Panc1 (cell line): ENCODE measurements at regions not wholly inside any gene's neighbourhood (a gene's known extent, or its start where the extent isn't known, plus 50 kb on each side); places are given as distances from the start of the nearest gene placed in this dataset.

ENCODE experiments used
- ATAC-seq: fragments of 200-7000 bp; cut with Tn5 transposase; 2 replicates; pipeline ENCODE4 v1.9.1; 2020; ENCODE audit warnings: mild to moderate bottlenecking, moderate library complexity
- BruUV-seq: library from RNA; stranded (reverse); fragments of 400-500 nt; replicated peaks from 2 replicates; lab custom pipeline; 2021; lab: Mats Ljungman, UMichigan
- CTCF ChIA-PET: fragments of 300-600 bp; sonication (Branson Sonifier 250); formaldehyde crosslinking; loops from one replicate; lab custom pipeline; 2022; ENCODE audit warnings: antibody characterized with exemption; lab: Charles Lee
- POLR2A ChIA-PET: fragments of 300-600 bp; sonication (Branson Sonifier 250); formaldehyde crosslinking; loops from one replicate; lab custom pipeline; 2022; ENCODE audit warnings: antibody characterized with exemption; lab: Charles Lee
- DNase-seq: peaks from one replicate; pipeline ENCODE4 v3.0.0-alpha.2; 2010; ENCODE audit warnings: low read depth, low spot score
- H3K27ac ChIP-seq: 2 replicates; pipeline ENCODE4 v1.5.1; 2011; ENCODE audit warnings: mild to moderate bottlenecking, low read length, inconsistent platforms
- H3K27me3 ChIP-seq: fragments of 200-500 bp; sonication (Bioruptor generic); 2 replicates; pipeline ENCODE4 v1.6.0; 2014; ENCODE audit warnings: low read length, inconsistent platforms; ENCODE audit not compliant: control insufficient read depth, insufficient read depth
- H3K36me3 ChIP-seq: fragments of 200-500 bp; sonication (Bioruptor generic); 2 replicates; pipeline ENCODE4 v1.5.1; 2014; ENCODE audit warnings: inconsistent platforms, mild to moderate bottlenecking, low read length, moderate library complexity; ENCODE audit not compliant: control insufficient read depth, insufficient read depth
- H3K4me1 ChIP-seq: 2 replicates; pipeline ENCODE4 v1.5.1; 2011; ENCODE audit warnings: inconsistent platforms, mild to moderate bottlenecking, low read length, moderate library complexity; ENCODE audit not compliant: control insufficient read depth, insufficient read depth
- H3K4me3 ChIP-seq, 2 experiments: 2 replicates each; pipeline ENCODE4 v1.5.1; 2011 to 2012; ENCODE audit warnings: low read depth in 2 of 2, low read length in 2 of 2, mild to moderate bottlenecking in 2 of 2, inconsistent platforms in 1 of 2, moderate library complexity in 1 of 2
- H3K9me3 ChIP-seq: fragments of 200-500 bp; sonication (Bioruptor generic); 2 replicates; pipeline ENCODE4 v1.5.1; 2014; ENCODE audit warnings: low read depth, mild to moderate bottlenecking, inconsistent platforms, low read length, moderate library complexity; ENCODE audit not compliant: control insufficient read depth, insufficient read depth
- CTCF ChIP-seq: fragments of 450-650 bp; IDR thresholded peaks from 2 replicates; pipeline ENCODE4 v1.5.1; 2017; ENCODE audit warnings: mild to moderate bottlenecking
- POLR2AphosphoS5 ChIP-seq: IDR thresholded peaks from 2 replicates; pipeline ENCODE4 v1.6.1; 2012; ENCODE audit warnings: mild to moderate bottlenecking, low read depth, low read length, moderate library complexity
- REST ChIP-seq, 2 experiments: IDR thresholded peaks; 2 replicates each; pipeline ENCODE4 v1.6.1; 2011 to 2012; ENCODE audit warnings: low read depth in 2 of 2, control low read depth in 1 of 2, low read length in 1 of 2, mild to moderate bottlenecking in 1 of 2, moderate library complexity in 1 of 2; ENCODE audit not compliant: insufficient read depth in 1 of 2
- SIN3A ChIP-seq: IDR thresholded peaks from 2 replicates; pipeline ENCODE4 v1.6.1; 2012; ENCODE audit warnings: low read depth, mild to moderate bottlenecking, low read length, moderate library complexity, borderline replicate concordance; ENCODE audit not compliant: insufficient read depth
- TCF7L2 ChIP-seq: IDR thresholded peaks from 2 replicates; pipeline ENCODE4 v1.6.1; 2011; ENCODE audit warnings: mild to moderate bottlenecking, low read depth, low read length, inconsistent platforms
- in situ Hi-C: cut with HindIII; loops from 2 replicates; pipeline ENCODE4 v1.10.0; 2016; ENCODE audit warnings: low sequenced_read_pairs, low pct_unique_long_range_greater_than_20kb
- intact Hi-C: fragments of 100-400 bp; cut with micrococcal nuclease; formaldehyde crosslinking; loops from one replicate; pipeline ENCODE4 v1.10.0; 2022; ENCODE audit not compliant: unreplicated experiment

GRCh38 chr12:130110914-130111313 lies 51.4 kb upstream of the FZD10 start:
- no peak for ATAC-seq

GRCh38 chr12:130111965-130112496 lies 50.2 kb upstream of the FZD10 start:
- CTCF ChIA-PET = no interaction called here
- Histone ChIP-seq H3K27me3 (no peaks in the 10 kb centered on the region), H3K4me3 (no peak overlapping the region), H3K9me3 (no peaks in the 10 kb centered on the region), H3K4me1 (no peaks in the 10 kb centered on the region), H3K36me3 (no peaks in the 10 kb centered on the region), H3K27ac (no peak overlapping the region)
- ATAC-seq = no peak
- BruUV-seq = no TSS peak
- TF ChIP-seq TCF7L2 (no peak), POLR2AphosphoS5 (no peak), REST (IDR thresholded peaks at IDR 0.05; ENCODE audit: insufficient read depth in 1 of 2, low read depth in 2 of 2, low read length in 1 of 2) (no peak)
- POLR2A ChIA-PET = no interaction called here
- no peak for DNase-seq
- in situ Hi-C loops (no loop called here), intact Hi-C loops (no loop called here)

More at GRCh38 chr12:130110914-130111313, 51.4 kb upstream of the FZD10 start:
- CTCF ChIA-PET = no interaction called here
- H3K4me1 ChIP-seq = no peaks in the 10 kb centered on the region
- no peaks in the 10 kb centered on the region for H3K9me3 ChIP-seq
- no TSS peak for BruUV-seq
- H3K27me3 ChIP-seq = no peaks in the 10 kb centered on the region
- in situ Hi-C loops (no loop called here), intact Hi-C loops (no loop called here)
- no peaks in the 10 kb centered on the region for H3K36me3 ChIP-seq
- no peak overlapping the region for H3K4me3 ChIP-seq
- no peak for DNase-seq
- H3K27ac ChIP-seq = no peak overlapping the region
- POLR2A ChIA-PET = no interaction called here
- TF ChIP-seq POLR2AphosphoS5 = no peak
- TF ChIP-seq CTCF = no peak
- TF ChIP-seq SIN3A = no peak
- no peak for TF ChIP-seq REST (IDR thresholded peaks at IDR 0.05; ENCODE audit: insufficient read depth in 1 of 2, low read depth in 2 of 2, low read length in 1 of 2)
- TF ChIP-seq TCF7L2 = no peak
